Rectal smooth muscle tissue (tissue), 1 donor: ENCODE measurements at regions not wholly inside any gene's neighbourhood (a gene's known extent, or its start where the extent isn't known, plus 50 kb on each side); places are given as distances from the start of the nearest gene placed in this dataset.

ENCODE experiments used
- H3K27ac ChIP-seq: one replicate; pipeline ENCODE4 v1.7.0; 2013; ENCODE audit warnings: low read depth, low read length, inconsistent platforms
- H3K27me3 ChIP-seq: one replicate; pipeline ENCODE4 v1.7.0; 2013; ENCODE audit warnings: low read length; ENCODE audit not compliant: control insufficient read depth, insufficient read depth
- H3K36me3 ChIP-seq: one replicate; pipeline ENCODE4 v1.7.0; 2013; ENCODE audit warnings: low read length; ENCODE audit not compliant: control insufficient read depth, insufficient read depth
- H3K4me1 ChIP-seq: one replicate; pipeline ENCODE4 v1.7.0; 2013; ENCODE audit warnings: low read length; ENCODE audit not compliant: control insufficient read depth, insufficient read depth
- H3K4me3 ChIP-seq: one replicate; pipeline ENCODE4 v1.7.0; 2013; ENCODE audit warnings: low read length
- H3K9ac ChIP-seq: one replicate; pipeline ENCODE4 v1.7.0; 2013; ENCODE audit warnings: low read length

- no peaks in the 10 kb centered on the region for H3K27me3 ChIP-seq
- peaks cover 25% of the 10 kb centered on the region for H3K4me1 ChIP-seq
- no peaks in the 10 kb centered on the region for H3K36me3 ChIP-seq
- peak overlapping the region; percentile 53 for H3K27ac ChIP-seq
- H3K9ac ChIP-seq, result no peak overlapping the region
- no peak overlapping the region for H3K4me3 ChIP-seq
Measured at GRCh38 chr3:159844801-159845261, 143.8 kb upstream of the IL12A start.

DNA sequence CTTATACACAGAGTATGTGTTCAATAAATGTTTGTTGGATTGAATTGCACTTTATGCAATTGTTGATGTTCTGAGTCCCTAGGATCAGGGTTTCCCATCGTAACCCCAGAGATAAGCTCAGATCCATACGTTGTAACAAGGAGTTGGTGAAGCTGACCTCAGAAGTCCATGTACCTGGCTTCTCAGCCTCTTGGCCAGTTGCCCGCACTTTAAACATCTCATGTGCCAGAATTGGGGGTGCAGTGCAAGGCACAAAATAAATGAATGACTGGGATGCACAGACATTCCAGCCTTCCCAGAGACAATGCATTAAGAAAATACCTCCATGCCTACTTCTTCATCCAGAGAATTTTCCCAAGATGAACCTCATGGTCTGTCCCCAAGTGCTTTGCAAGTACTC lies 142.9 kb upstream of the IL12A start:
- H3K4me1 ChIP-seq, result peaks cover 25% of the 10 kb centered on the region
- no peaks in the 10 kb centered on the region for H3K36me3 ChIP-seq
- no peaks in the 10 kb centered on the region for H3K27me3 ChIP-seq
- H3K4me3 ChIP-seq, result no peak overlapping the region
- H3K9ac ChIP-seq, result no peak overlapping the region
- H3K27ac ChIP-seq, result no peak overlapping the region

GRCh38 chr3:159846255-159846654 lies 142.4 kb upstream of the IL12A start:
- peaks cover 25% of the 10 kb centered on the region for H3K4me1 ChIP-seq
- no peak overlapping the region for H3K4me3 ChIP-seq
- no peaks in the 10 kb centered on the region for H3K36me3 ChIP-seq
- H3K27ac ChIP-seq, result no peak overlapping the region
- H3K9ac ChIP-seq, result no peak overlapping the region
- H3K27me3 ChIP-seq, result no peaks in the 10 kb centered on the region

- Histone ChIP-seq H3K27me3 (no peaks in the 10 kb centered on the region), H3K36me3 (no peaks in the 10 kb centered on the region), H3K4me3 (no peak overlapping the region), H3K9ac (no peak overlapping the region), H3K4me1 (peaks cover 44% of the 10 kb centered on the region), H3K27ac (peak overlapping the region; percentile 60)
Measured at GRCh38 chr3:159848348-159849118, 140.1 kb upstream of the IL12A start.

DNA sequence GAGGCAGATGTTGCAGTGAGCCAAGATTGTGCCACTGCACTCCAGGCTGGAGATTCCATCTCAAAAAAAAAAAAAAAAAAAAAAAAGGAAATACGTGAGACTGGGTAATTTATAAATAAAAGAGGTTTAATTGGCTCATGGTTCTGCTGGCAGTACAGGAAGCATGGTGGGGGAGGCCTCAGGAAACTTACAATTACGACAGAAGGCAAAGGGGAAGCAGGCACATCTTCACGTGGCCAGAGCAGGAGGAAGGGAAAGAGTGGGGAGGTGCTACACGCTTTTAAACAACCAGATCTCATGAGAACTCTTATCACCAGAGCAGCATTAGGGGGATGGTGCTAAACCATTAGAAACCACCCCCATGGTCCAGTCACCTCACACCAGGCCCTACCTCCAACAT lies 138.2 kb upstream of the IL12A start:
- H3K27me3 ChIP-seq, result no peaks in the 10 kb centered on the region
- no peak overlapping the region for H3K4me3 ChIP-seq
- no peak overlapping the region for H3K9ac ChIP-seq
- peaks cover 36% of the 10 kb centered on the region for H3K4me1 ChIP-seq
- no peaks in the 10 kb centered on the region for H3K36me3 ChIP-seq
- no peak overlapping the region for H3K27ac ChIP-seq

DNA sequence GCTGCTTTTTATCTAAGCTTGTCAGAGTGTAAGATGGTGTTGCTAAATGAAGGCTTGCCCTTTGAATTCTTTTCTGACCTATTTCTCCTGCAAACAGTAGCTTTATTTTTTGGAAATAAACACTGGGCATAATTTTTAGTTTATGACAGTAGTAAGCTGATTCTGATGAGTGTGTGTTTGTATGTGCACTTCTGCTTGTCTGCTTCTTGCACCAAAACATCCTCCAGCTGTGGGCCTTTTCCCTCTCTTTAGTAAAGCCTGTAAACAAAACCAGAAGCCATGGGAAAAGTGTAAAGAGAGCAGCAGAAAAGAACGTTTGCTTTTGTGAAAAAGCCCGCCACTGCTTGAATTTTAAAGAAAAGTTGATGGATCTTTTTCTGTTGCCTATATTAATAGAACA lies 136.4 kb upstream of the IL12A start:
- H3K27ac ChIP-seq, result peak overlapping the region; percentile 88
- no peaks in the 10 kb centered on the region for H3K27me3 ChIP-seq
- no peak overlapping the region for H3K9ac ChIP-seq
- peaks cover 46% of the 10 kb centered on the region for H3K4me1 ChIP-seq
- no peaks in the 10 kb centered on the region for H3K36me3 ChIP-seq
- no peak overlapping the region for H3K4me3 ChIP-seq

- Histone ChIP-seq H3K4me1 (peaks cover 51% of the 10 kb centered on the region), H3K4me3 (peak overlapping the region; percentile 52), H3K27ac (peak overlapping the region; percentile 88), H3K36me3 (no peaks in the 10 kb centered on the region), H3K27me3 (no peaks in the 10 kb centered on the region), H3K9ac (no peak overlapping the region)
Measured at GRCh38 chr3:159852821-159853505, 135.7 kb upstream of the IL12A start.

DNA sequence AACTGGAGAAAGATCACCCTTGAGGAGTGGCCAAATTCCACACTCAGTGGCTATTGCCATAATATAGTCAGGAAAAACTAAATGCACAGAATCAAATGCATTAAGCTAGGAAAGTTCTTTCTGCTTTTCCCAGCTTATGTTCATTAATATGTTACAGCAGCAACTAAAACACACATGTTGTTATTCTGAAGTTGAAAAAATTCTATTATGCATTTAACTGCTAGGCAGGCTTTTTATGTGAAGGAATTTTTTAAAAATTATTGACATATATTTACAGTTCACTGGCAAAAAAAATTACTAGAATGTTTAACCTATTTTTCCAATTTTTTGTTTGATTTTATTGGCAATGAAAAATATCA lies 135.2 kb upstream of the IL12A start:
- Histone ChIP-seq H3K9ac (no peak overlapping the region), H3K4me3 (no peak overlapping the region), H3K27me3 (no peaks in the 10 kb centered on the region), H3K27ac (peak overlapping the region; percentile 88), H3K36me3 (no peaks in the 10 kb centered on the region), H3K4me1 (peaks cover 54% of the 10 kb centered on the region)

DNA sequence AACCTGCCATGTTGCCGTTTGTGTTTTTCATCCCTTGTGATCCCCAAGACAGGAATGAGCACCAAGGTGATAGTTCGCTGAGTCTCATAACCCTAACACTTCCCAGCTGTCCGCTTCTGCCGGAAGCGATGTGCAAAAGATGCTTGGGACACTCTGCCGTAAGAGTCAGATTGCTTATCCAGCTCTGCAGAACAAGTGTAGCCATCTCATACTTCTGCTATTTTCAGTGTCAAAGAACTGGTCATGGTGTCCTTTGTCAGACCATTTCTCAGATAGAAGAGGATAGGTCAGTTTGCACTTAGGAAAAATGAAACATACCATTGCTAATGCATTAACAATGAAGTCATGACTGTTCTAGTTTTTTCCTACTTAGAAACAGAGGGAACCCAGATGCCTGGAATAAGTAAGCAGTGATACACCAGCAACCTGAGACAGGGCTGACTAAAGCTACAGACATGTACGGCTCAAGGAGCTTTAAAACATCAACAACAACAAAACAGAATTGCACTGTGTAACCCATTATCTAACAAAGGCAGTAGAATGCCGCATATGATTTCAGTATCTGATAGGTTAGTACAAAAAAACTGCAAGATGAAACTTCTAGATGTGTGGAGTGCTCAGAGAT lies 134.0 kb upstream of the IL12A start:
- peaks cover 55% of the 10 kb centered on the region for H3K4me1 ChIP-seq
- peak overlapping the region; percentile 22 for H3K4me3 ChIP-seq
- peak overlapping the region; percentile 88 for H3K27ac ChIP-seq
- H3K27me3 ChIP-seq, result no peaks in the 10 kb centered on the region
- H3K9ac ChIP-seq, result no peak overlapping the region
- no peaks in the 10 kb centered on the region for H3K36me3 ChIP-seq

GRCh38 chr3:159855599-159856346 lies 132.9 kb upstream of the IL12A start:
- no peaks in the 10 kb centered on the region for H3K27me3 ChIP-seq
- H3K9ac ChIP-seq, result no peak overlapping the region
- peak overlapping the region; percentile 41 for H3K27ac ChIP-seq
- peaks cover 58% of the 10 kb centered on the region for H3K4me1 ChIP-seq
- H3K4me3 ChIP-seq, result no peak overlapping the region
- no peaks in the 10 kb centered on the region for H3K36me3 ChIP-seq

GRCh38 chr3:159856590-159857104 lies 132.0 kb upstream of the IL12A start:
- no peaks in the 10 kb centered on the region for H3K27me3 ChIP-seq
- H3K9ac ChIP-seq, result no peak overlapping the region
- H3K4me3 ChIP-seq, result peak overlapping the region; percentile 22
- H3K27ac ChIP-seq, result peak overlapping the region; percentile 41
- peaks cover 61% of the 10 kb centered on the region for H3K4me1 ChIP-seq
- no peaks in the 10 kb centered on the region for H3K36me3 ChIP-seq

DNA sequence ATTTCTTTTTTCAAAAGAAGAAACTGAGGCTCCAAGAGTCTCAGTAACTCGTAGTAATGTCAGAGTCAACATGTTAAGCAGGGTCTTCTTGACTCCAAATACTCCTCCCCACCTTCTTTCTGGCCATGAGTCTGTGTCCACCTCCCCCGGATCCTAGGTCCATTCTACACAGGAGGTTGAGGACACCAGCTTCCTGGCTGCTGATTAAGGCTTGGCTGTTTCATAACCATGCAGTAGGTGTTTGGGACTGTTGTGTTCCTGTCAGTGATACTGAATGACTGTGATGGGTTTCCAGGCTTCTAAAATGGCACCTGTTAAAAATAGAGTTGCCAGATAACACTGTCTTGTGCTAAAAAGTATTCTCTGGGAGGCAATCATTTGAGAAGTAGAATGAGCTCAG lies 130.8 kb upstream of the IL12A start:
- H3K4me1 ChIP-seq, result peaks cover 50% of the 10 kb centered on the region
- H3K4me3 ChIP-seq, result no peak overlapping the region
- H3K9ac ChIP-seq, result no peak overlapping the region
- no peaks in the 10 kb centered on the region for H3K27me3 ChIP-seq
- no peaks in the 10 kb centered on the region for H3K36me3 ChIP-seq
- H3K27ac ChIP-seq, result peak overlapping the region; percentile 57
